PC-3 (cell line): ENCODE measurements at regions not wholly inside any gene's neighbourhood (a gene's known extent, or its start where the extent isn't known, plus 50 kb on each side); places are given as distances from the start of the nearest gene placed in this dataset.
"Not testable (repeated sequence)": the region's sequence is repeated elsewhere in the genome, so short reads cannot be mapped to it uniquely, and the experiment has no call there.

Source experiments
- ATAC-seq: fragments of 200-7000 bp; cut with Tn5 transposase; 2 replicates; pipeline ENCODE4 v1.9.1; 2020; ENCODE audit warnings: mild to moderate bottlenecking, moderate library complexity
- BruUV-seq: library from RNA; stranded (reverse); fragments of 400-500 nt; replicated peaks from 2 replicates; lab custom pipeline; 2021; lab: Mats Ljungman, UMichigan
- CTCF ChIA-PET: fragments of 300-600 bp; sonication (Branson Sonifier 250); formaldehyde crosslinking; loops from one replicate; lab custom pipeline; 2022; ENCODE audit warnings: antibody characterized with exemption; lab: Charles Lee
- POLR2A ChIA-PET: fragments of 300-600 bp; sonication (Branson Sonifier 250); formaldehyde crosslinking; loops from one replicate; lab custom pipeline; 2022; ENCODE audit warnings: antibody characterized with exemption; ENCODE audit not compliant: unreplicated experiment; lab: Charles Lee
- DNase-seq: peaks from one replicate; pipeline ENCODE4 v3.0.0-alpha.2; 2015
- H2AFZ ChIP-seq: fragments of 300-600 bp; sonication (generic); 2 replicates; pipeline ENCODE4 v1.6.0; 2016; ENCODE audit warnings: antibody characterized with exemption, low read length
- H3F3A ChIP-seq: fragments of 300-600 bp; sonication (generic); one replicate; pipeline ENCODE4 v1.6.0; 2017; ENCODE audit warnings: antibody characterized with exemption, low read length, control low read depth, mild to moderate bottlenecking; ENCODE audit not compliant: unreplicated experiment
- H3K27ac ChIP-seq: fragments of 300-600 bp; sonication (generic); 2 replicates; pipeline ENCODE4 v1.5.1; 2016; ENCODE audit warnings: mild to moderate bottlenecking, low read length
- H3K27me3 ChIP-seq: fragments of 300-600 bp; sonication (generic); 2 replicates; pipeline ENCODE4 v1.6.1; 2016; ENCODE audit warnings: low read length, mixed read lengths
- H3K36me3 ChIP-seq: fragments of 300-600 bp; sonication (generic); 2 replicates; pipeline ENCODE4 v1.6.1; 2016; ENCODE audit warnings: low read depth, mixed run types, low read length, mixed read lengths
- H3K4me1 ChIP-seq: fragments of 300-600 bp; sonication (generic); 2 replicates; pipeline ENCODE4 v1.5.1; 2016; ENCODE audit warnings: low read length; ENCODE audit not compliant: insufficient read depth
- H3K4me2 ChIP-seq: fragments of 300-600 bp; sonication (generic); 2 replicates; pipeline ENCODE4 v1.6.0; 2016; ENCODE audit warnings: low read length
- H3K4me3 ChIP-seq: fragments of 300-600 bp; sonication (generic); 2 replicates; pipeline ENCODE4 v1.5.1; 2016; ENCODE audit warnings: mild to moderate bottlenecking, low read length, mixed read lengths
- H3K79me2 ChIP-seq: fragments of 300-600 bp; sonication (generic); 2 replicates; pipeline ENCODE4 v1.6.1; 2017; ENCODE audit warnings: low read length, mixed read lengths
- H3K9ac ChIP-seq: fragments of 300-600 bp; sonication (generic); 2 replicates; pipeline ENCODE4 v1.6.0; 2016; ENCODE audit warnings: mild to moderate bottlenecking, low read length
- H3K9me2 ChIP-seq: fragments of 300-600 bp; sonication (generic); replicated peaks from 2 replicates; pipeline ENCODE4 v1.6.1; 2016; ENCODE audit warnings: mixed run types, low read length, mixed read lengths
- H3K9me3 ChIP-seq: fragments of 300-600 bp; sonication (generic); 2 replicates; pipeline ENCODE4 v1.6.1; 2016; ENCODE audit warnings: low read length, mixed read lengths
- H4K20me1 ChIP-seq: fragments of 300-600 bp; sonication (generic); 2 replicates; pipeline ENCODE4 v1.6.1; 2016; ENCODE audit warnings: low read length, mixed read lengths
- intact Hi-C: fragments of 100-400 bp; cut with micrococcal nuclease; formaldehyde crosslinking; loops from 2 replicates; pipeline ENCODE4 v1.9.0; 2023

GRCh38 chr4:49117951-49118350, 131.9 kb downstream of the CWH43 start:
- H3K4me3 ChIP-seq, CTCF ChIA-PET, H3K27ac ChIP-seq, H3K4me2 ChIP-seq, H3K4me1 ChIP-seq, ATAC-seq, H3K9me2 ChIP-seq, BruUV-seq, H3K9ac ChIP-seq, H3K36me3 ChIP-seq, H3K27me3 ChIP-seq, H2AFZ ChIP-seq, POLR2A ChIA-PET, H4K20me1 ChIP-seq, H3F3A ChIP-seq, DNase-seq, H3K79me2 ChIP-seq, intact Hi-C loops: not testable (repeated sequence)
- H3K9me3 ChIP-seq: peaks cover 38% of the 10 kb centered on the region

GRCh38 chr4:49118379-49119212, 132.5 kb downstream of the CWH43 start:
- H3K9me2 ChIP-seq, DNase-seq, H3K27me3 ChIP-seq, H3K9ac ChIP-seq, H3K36me3 ChIP-seq, H3K79me2 ChIP-seq, H3K4me1 ChIP-seq, BruUV-seq, H3K27ac ChIP-seq, H2AFZ ChIP-seq, intact Hi-C loops, POLR2A ChIA-PET, H3K4me2 ChIP-seq, H4K20me1 ChIP-seq, H3F3A ChIP-seq, CTCF ChIA-PET: not testable (repeated sequence)
- Histone ChIP-seq H3K9me3 (peaks cover 38% of the 10 kb centered on the region), H3K4me3 (peak overlapping the region; percentile 5; the same call in 1 of the 2 replicates)
- peak; percentile 24; the same call in 1 of the 2 replicates for ATAC-seq

GRCh38 chr4:49119345-49119744, 133.3 kb downstream of the CWH43 start:
- H3F3A ChIP-seq, H3K9me2 ChIP-seq, H3K36me3 ChIP-seq, H3K27me3 ChIP-seq, H3K9ac ChIP-seq, ATAC-seq, H3K4me1 ChIP-seq, CTCF ChIA-PET, H2AFZ ChIP-seq, H3K79me2 ChIP-seq, BruUV-seq, H3K4me3 ChIP-seq, POLR2A ChIA-PET, DNase-seq, intact Hi-C loops, H3K27ac ChIP-seq, H3K4me2 ChIP-seq, H4K20me1 ChIP-seq: not testable (repeated sequence)
- H3K9me3 ChIP-seq: peaks cover 38% of the 10 kb centered on the region

GRCh38 chr4:49120042-49120779, 134.1 kb downstream of the CWH43 start:
- intact Hi-C loops, CTCF ChIA-PET, DNase-seq: not testable (repeated sequence)

GRCh38 chr4:49120804-49121203, 134.7 kb downstream of the CWH43 start:
- H3K27me3 ChIP-seq, H3F3A ChIP-seq, H2AFZ ChIP-seq, intact Hi-C loops, H3K36me3 ChIP-seq, H3K9me2 ChIP-seq, H3K79me2 ChIP-seq, H3K9ac ChIP-seq, H3K4me3 ChIP-seq, BruUV-seq, H3K4me2 ChIP-seq, H4K20me1 ChIP-seq, H3K4me1 ChIP-seq, CTCF ChIA-PET, H3K27ac ChIP-seq, POLR2A ChIA-PET: not testable (repeated sequence)
- ATAC-seq: peak; percentile 45
- H3K9me3 ChIP-seq: peaks cover 38% of the 10 kb centered on the region
- DNase-seq: peak; percentile 50

More at GRCh38 chr4:49120042-49120779, 134.1 kb downstream of the CWH43 start:
- H4K20me1 ChIP-seq, H3K4me1 ChIP-seq, H3K36me3 ChIP-seq, ATAC-seq, H3K4me3 ChIP-seq, H3K79me2 ChIP-seq, H3K9ac ChIP-seq, H3K27me3 ChIP-seq, H3F3A ChIP-seq, H3K4me2 ChIP-seq, BruUV-seq, H2AFZ ChIP-seq, H3K27ac ChIP-seq, POLR2A ChIA-PET, H3K9me2 ChIP-seq: not testable (repeated sequence)
- H3K9me3 ChIP-seq: peaks cover 38% of the 10 kb centered on the region

GRCh38 chr4:49126443-49126842, 140.4 kb downstream of the CWH43 start:
- H2AFZ ChIP-seq, H3K9me2 ChIP-seq, H3K36me3 ChIP-seq, POLR2A ChIA-PET, H3K27ac ChIP-seq, H3K79me2 ChIP-seq, H3K9ac ChIP-seq, ATAC-seq, DNase-seq, CTCF ChIA-PET, H3K27me3 ChIP-seq, H4K20me1 ChIP-seq, BruUV-seq, H3F3A ChIP-seq, H3K4me2 ChIP-seq, H3K4me3 ChIP-seq, H3K4me1 ChIP-seq, H3K9me3 ChIP-seq, intact Hi-C loops: not testable (repeated sequence)
